ENCODE measurements at regions not wholly inside any gene's neighbourhood (a gene's known extent, or its start where the extent isn't known, plus 50 kb on each side); places are given as distances from the start of the nearest gene placed in this dataset.

DNA sequence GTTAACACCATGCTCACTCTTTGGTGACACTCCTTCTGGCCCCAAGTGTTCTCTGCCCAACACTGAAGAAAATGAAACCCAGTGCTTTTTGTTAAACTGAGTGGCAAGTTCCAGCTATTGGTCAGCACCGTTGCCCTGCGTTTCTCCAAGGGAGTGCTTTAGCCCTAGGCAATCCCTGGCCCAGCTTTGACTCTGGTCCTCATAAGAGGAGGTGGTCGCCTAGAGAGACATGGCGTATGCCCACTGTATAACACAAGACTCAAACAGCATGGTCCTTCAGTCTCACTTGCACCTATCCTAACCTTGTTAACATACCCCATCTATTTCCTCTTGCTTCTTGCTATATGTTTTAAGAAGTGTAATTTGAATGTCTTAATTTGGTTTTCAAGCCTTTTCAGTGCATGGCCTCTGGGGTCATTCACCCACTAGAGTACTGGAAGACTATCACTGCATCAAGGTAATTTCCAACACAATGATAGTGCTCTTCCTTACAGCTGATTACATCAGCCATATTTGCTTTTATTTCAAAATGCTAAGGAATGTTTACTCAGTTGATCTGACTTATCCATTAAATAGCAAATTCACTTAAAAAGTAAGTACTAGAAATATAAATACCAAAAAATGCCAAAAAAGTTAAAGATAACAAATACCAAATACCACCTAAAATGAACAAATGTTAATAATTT, 190.5 kb upstream of the SOX21 start:
- Histone ChIP-seq H3K9ac (no peak overlapping the region), H3K36me3 (ENCODE audit: low read depth) (no peaks in the 10 kb centered on the region), H3K9me2 (ENCODE audit: insufficient read depth) (no peaks in the 10 kb centered on the region), H3K79me2 (ENCODE audit: insufficient read depth) (no peaks in the 10 kb centered on the region), H3F3A (ENCODE audit: insufficient read depth) (no peaks in the 10 kb centered on the region), H3K4me1 (ENCODE audit: insufficient read depth) (no peaks in the 10 kb centered on the region), H3K9me3 (ENCODE audit: low read depth) (no peaks in the 10 kb centered on the region), H2AFZ (no peak overlapping the region), H4K20me1 (ENCODE audit: insufficient read depth) (no peaks in the 10 kb centered on the region), H3K27ac (no peak overlapping the region), H3K27me3 (replicated peaks; ENCODE audit: insufficient read depth) (peaks cover 6% of the 10 kb centered on the region), H3K4me2 (ENCODE audit: unreplicated experiment) (no peak overlapping the region), H3K4me3 (no peak overlapping the region)
- 29 to 34% methylated on average over 4 of the region's 4 CpGs for WGBS, 2 experiments (ENCODE audit: low coverage in 1 of 2, low lambda C conversion rate in 2 of 2, missing lambda C conversion rate in 2 of 2)
- DNase-seq: no peak
- no peak for TF ChIP-seq EZH2 (IDR thresholded peaks at IDR 0.05; ENCODE audit: insufficient read depth, poor library complexity, severe bottlenecking)
- TF ChIP-seq EZH2phosphoT487 (IDR thresholded peaks at IDR 0.05; ENCODE audit: insufficient read depth, low read depth): no peak
- in situ Hi-C loops (cut with MboI): no loop called here

DNA sequence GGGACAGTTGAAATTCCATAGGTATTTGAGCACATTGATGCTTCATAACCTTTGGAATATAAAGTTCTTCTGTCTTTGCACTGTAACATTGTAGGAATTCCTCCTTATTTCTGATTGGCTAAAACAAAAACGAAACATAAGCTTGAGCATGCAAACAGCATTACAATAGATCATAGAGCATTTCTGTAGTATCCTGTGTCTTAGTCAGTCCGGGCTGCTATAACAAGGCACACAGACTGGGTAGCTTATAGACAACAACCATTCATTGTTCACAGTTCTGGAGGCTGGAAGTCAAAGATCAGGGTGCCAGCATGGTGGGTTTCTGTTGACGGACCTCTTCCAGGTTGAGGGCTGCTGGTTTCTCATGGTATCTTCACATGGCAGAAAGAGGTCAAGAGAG, 188.7 kb upstream of the SOX21 start:
- H2AFZ ChIP-seq: no peak overlapping the region
- H3K9me3 ChIP-seq (ENCODE audit: low read depth): no peaks in the 10 kb centered on the region
- 20 to 21% methylated on average over 3 of the region's 3 CpGs for WGBS, 2 experiments (ENCODE audit: low coverage in 1 of 2, low lambda C conversion rate in 2 of 2, missing lambda C conversion rate in 2 of 2)
- H3K9ac ChIP-seq: no peak overlapping the region
- H3K4me1 ChIP-seq (ENCODE audit: insufficient read depth): no peaks in the 10 kb centered on the region
- H3K36me3 ChIP-seq (ENCODE audit: low read depth): no peaks in the 10 kb centered on the region
- no peaks in the 10 kb centered on the region; the same call in 1 of the 2 replicates for H3K27me3 ChIP-seq (replicated peaks; ENCODE audit: insufficient read depth)
- no peaks in the 10 kb centered on the region for H3K9me2 ChIP-seq (ENCODE audit: insufficient read depth)
- H3K4me2 ChIP-seq (ENCODE audit: unreplicated experiment): no peak overlapping the region
- no peak for DNase-seq
- no peak overlapping the region for H3K4me3 ChIP-seq
- in situ Hi-C loops (cut with MboI): no loop called here
- no peak overlapping the region for H3K27ac ChIP-seq
- no peaks in the 10 kb centered on the region for H4K20me1 ChIP-seq (ENCODE audit: insufficient read depth)
- TF ChIP-seq EZH2 (IDR thresholded peaks at IDR 0.05; ENCODE audit: insufficient read depth, poor library complexity, severe bottlenecking): no peak
- no peak for TF ChIP-seq EZH2phosphoT487 (IDR thresholded peaks at IDR 0.05; ENCODE audit: insufficient read depth, low read depth)
- no peaks in the 10 kb centered on the region for H3F3A ChIP-seq (ENCODE audit: insufficient read depth)
- H3K79me2 ChIP-seq (ENCODE audit: insufficient read depth): no peaks in the 10 kb centered on the region

DNA sequence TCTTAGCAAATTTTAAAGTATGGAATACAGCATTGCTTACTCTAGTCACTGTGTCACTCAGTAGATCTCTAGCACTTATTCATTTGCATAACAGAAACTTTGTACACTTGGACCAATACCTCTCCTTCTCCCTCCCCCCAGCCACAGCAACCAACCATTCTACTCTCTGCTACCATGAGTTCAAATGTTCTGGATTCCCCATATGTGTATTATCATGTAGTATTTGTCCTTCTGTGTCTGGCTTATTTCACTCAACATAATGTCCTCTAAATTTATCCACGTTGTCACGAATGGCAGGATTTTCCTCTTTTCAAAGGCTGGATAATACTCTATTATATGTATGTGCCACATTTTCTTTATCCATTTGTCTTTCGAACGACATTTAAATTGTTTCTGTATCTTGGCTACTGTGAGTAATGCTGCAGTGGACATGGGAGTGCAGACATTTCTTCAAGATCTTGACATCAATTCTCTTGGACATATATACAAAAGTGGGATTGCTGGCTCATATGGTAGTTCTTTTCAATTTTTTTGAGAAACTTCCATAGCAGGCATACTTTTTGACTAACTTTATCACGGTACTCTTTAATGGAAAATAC, 184.5 kb upstream of the SOX21 start:
- Histone ChIP-seq H3K27ac (no peak overlapping the region), H3K4me1 (ENCODE audit: insufficient read depth) (no peaks in the 10 kb centered on the region), H3K27me3 (replicated peaks; ENCODE audit: insufficient read depth) (no peaks in the 10 kb centered on the region), H4K20me1 (ENCODE audit: insufficient read depth) (no peaks in the 10 kb centered on the region), H3K9ac (no peak overlapping the region), H3K4me3 (no peak overlapping the region), H3K36me3 (ENCODE audit: low read depth) (no peaks in the 10 kb centered on the region), H3K4me2 (ENCODE audit: unreplicated experiment) (no peak overlapping the region), H2AFZ (no peak overlapping the region), H3K9me3 (ENCODE audit: low read depth) (no peaks in the 10 kb centered on the region), H3K9me2 (ENCODE audit: insufficient read depth) (no peaks in the 10 kb centered on the region), H3F3A (ENCODE audit: insufficient read depth) (no peaks in the 10 kb centered on the region), H3K79me2 (ENCODE audit: insufficient read depth) (no peaks in the 10 kb centered on the region)
- in situ Hi-C loops (cut with MboI): no loop called here
- TF ChIP-seq EZH2 (IDR thresholded peaks at IDR 0.05; ENCODE audit: insufficient read depth, poor library complexity, severe bottlenecking) (no peak), EZH2phosphoT487 (IDR thresholded peaks at IDR 0.05; ENCODE audit: insufficient read depth, low read depth) (no peak)
- no peak for DNase-seq
- WGBS, 2 experiments (ENCODE audit: low coverage in 1 of 2, low lambda C conversion rate in 2 of 2, missing lambda C conversion rate in 2 of 2): 38 to 40% methylated on average over 5 of the region's 5 CpGs

DNA sequence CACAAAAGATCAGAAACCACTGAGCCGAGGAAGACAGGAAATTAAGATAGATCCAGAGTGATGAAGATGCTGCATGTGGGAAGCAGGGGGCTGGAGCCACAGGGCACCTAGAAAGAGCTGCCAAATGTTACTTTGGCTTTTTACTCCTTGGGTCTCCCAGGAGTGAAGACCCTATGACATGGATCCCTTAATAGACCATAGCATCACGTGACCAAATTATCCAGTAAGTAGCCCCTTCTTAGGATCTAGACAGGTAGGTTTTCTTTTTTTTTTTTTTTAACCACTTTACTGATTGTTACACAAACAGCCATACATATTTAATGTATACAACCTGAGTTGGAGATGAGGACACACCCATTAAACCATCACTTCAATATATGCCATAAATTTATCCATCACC, 183.9 kb upstream of the SOX21 start:
- H3K27ac ChIP-seq: no peak overlapping the region
- H3K4me3 ChIP-seq: no peak overlapping the region
- H3K9ac ChIP-seq: no peak overlapping the region
- H3K79me2 ChIP-seq (ENCODE audit: insufficient read depth): no peaks in the 10 kb centered on the region
- no peaks in the 10 kb centered on the region for H4K20me1 ChIP-seq (ENCODE audit: insufficient read depth)
- no peaks in the 10 kb centered on the region for H3K4me1 ChIP-seq (ENCODE audit: insufficient read depth)
- H2AFZ ChIP-seq: no peak overlapping the region
- no peaks in the 10 kb centered on the region for H3K9me3 ChIP-seq (ENCODE audit: low read depth)
- no peak for TF ChIP-seq EZH2 (IDR thresholded peaks at IDR 0.05; ENCODE audit: insufficient read depth, poor library complexity, severe bottlenecking)
- no peak for TF ChIP-seq EZH2phosphoT487 (IDR thresholded peaks at IDR 0.05; ENCODE audit: insufficient read depth, low read depth)
- no peak overlapping the region for H3K4me2 ChIP-seq (ENCODE audit: unreplicated experiment)
- in situ Hi-C loops (cut with MboI): no loop called here
- no peaks in the 10 kb centered on the region for H3K36me3 ChIP-seq (ENCODE audit: low read depth)
- no peak for DNase-seq
- no peaks in the 10 kb centered on the region for H3K9me2 ChIP-seq (ENCODE audit: insufficient read depth)
- H3K27me3 ChIP-seq (replicated peaks; ENCODE audit: insufficient read depth): no peaks in the 10 kb centered on the region
- no peaks in the 10 kb centered on the region for H3F3A ChIP-seq (ENCODE audit: insufficient read depth)
- WGBS, 2 experiments (ENCODE audit: low coverage in 1 of 2, low lambda C conversion rate in 2 of 2, missing lambda C conversion rate in 2 of 2): 0% methylated on average over 2 of the region's 2 CpGs
